NCI-H1105 (cell line): ENCODE measurements at regions not wholly inside any gene's neighbourhood (a gene's known extent, or its start where the extent isn't known, plus 50 kb on each side); places are given as distances from the start of the nearest gene placed in this dataset.
"Not testable (repeated sequence)": the region's sequence is repeated elsewhere in the genome, so short reads cannot be mapped to it uniquely, and the experiment has no call there.

Experiments used
- DNase-seq: peaks from one replicate; lab custom pipeline; 2025; lab: John Stamatoyannopoulos, UW

GRCh38 chr5:88666761-88667495, 216.1 kb downstream of the MEF2C start:
- DNase-seq = no peak

GRCh38 chr5:88665750-88666215, 217.2 kb downstream of the MEF2C start:
- DNase-seq = no peak

GRCh38 chr5:88664645-88665044, 218.3 kb downstream of the MEF2C start:
- DNase-seq = peak; percentile 12

- DNase-seq = no peak
These were observed 219.2 kb downstream of the MEF2C start for GRCh38 chr5:88663793-88664216.

DNA sequence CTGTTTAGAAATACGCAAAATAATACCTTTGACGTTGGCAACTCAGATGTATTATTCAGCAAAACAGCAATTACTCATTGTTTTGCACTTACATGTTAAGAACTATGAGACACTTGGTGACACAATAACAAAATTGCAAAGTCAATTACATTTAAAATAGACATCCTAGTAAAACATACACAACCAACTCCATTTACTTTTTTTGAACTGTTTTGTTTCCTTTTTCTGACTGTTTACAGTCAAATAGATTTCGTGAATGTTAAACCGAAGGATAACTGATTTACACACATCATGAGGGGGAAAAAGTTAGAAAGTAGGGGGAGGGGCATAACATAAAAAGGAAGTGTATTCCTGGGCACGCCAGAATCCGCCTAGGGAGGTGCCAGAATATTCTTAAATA, 220.1 kb downstream of the MEF2C start:
- no peak for DNase-seq

- no peak for DNase-seq
These were observed 221.2 kb downstream of the MEF2C start for GRCh38 chr5:88661806-88662207.

DNA sequence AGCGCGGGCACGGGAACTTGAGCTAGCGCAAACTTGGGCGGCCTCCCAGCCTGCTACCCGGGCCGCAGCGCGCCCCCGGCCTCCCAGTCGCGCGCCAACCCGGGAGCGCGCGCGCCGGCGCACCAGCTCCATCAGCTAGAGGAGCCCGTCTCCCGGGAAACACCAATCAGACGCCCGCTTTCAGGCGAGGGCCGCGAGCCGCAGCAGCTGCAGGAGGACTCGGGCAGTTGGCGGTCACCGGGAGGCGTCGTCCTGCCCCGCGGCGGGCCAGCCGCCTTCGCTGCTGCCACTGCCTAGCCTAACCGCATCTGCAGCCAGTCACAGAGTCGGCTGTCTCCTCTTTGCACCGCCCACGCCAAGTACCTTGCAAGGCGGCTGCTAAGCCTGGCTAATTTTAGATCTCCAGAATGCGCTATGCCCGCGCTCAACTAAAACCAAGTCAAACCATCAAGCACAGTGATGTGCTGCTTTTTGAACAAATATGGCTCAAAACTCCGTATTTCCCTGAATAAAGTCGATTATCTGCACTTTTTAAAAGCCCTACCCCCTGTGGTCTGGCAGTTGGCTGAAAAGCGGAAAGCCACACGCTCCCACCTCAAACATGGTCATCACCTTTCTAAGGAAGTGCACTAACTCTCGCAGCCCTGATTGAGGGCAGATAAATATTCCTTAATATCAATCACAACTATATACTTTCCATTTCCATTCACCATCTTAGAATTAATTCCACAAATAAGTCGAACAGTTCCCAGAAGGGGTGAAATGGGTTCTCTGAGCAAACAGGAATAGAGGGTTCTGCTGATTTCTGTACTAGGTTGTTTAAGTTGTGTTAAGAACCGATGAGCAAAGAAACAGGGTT, 221.8 kb downstream of the MEF2C start:
- peak; percentile 78 for DNase-seq

GRCh38 chr5:88660264-88660946, 222.6 kb downstream of the MEF2C start:
- DNase-seq = peak; percentile 45

DNA sequence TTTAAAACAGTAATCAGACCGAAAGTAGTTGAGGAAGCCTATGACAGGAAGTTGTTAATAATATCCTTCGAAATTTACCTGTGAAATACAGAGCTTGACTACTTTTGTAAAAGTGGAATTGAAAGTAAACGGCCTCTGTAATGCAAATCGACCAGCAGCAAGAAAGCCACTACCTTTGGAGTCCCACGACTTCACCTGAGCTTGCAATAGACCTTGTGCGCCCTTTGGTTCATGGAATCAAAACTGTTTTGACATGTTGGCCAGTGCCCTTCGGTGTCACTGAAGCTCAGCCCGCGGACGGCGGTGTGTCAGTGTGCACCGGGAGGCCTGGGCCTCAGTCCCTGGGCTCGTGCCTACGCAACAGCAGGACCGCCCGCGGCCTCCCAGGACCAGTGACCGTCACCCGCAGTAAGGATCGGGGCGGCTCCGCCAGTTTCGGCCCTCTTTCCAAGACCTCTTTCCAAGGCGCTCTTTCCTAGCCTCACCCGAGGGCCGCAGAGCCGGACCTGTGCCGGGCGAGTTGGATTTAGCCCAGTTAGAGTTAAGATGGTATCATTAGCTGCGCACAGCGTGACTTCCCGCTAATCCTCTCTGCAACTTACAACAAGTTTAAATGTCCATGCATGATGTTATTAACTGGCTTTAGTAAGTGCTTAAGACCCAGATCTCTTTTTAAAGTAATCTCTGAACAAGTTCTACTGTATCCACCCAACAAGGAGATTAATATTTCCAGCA, 223.3 kb downstream of the MEF2C start:
- DNase-seq = no peak

DNA sequence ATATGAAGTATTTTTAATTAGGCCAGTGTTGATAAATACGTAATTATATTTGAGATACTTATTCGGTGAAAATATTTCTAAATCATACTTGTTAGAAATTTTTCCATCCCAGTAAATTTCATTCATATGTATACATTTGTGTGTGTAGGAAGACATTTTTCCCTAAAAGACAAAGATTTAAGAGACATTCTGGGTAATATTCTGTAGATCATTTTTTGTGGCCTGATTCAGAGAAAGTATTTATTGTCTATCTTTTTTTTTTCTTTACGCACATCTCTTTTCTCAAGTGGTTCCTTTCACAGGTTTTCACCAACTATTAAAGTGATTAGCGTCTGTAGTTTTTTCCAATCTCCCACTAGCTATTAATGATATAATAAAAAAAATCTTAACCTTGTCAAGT, 224.1 kb downstream of the MEF2C start:
- DNase-seq = no peak

- DNase-seq = no peak
These were observed 224.8 kb downstream of the MEF2C start for GRCh38 chr5:88657906-88658775.

GRCh38 chr5:88657136-88657535, 225.8 kb downstream of the MEF2C start:
- no peak for DNase-seq

DNA sequence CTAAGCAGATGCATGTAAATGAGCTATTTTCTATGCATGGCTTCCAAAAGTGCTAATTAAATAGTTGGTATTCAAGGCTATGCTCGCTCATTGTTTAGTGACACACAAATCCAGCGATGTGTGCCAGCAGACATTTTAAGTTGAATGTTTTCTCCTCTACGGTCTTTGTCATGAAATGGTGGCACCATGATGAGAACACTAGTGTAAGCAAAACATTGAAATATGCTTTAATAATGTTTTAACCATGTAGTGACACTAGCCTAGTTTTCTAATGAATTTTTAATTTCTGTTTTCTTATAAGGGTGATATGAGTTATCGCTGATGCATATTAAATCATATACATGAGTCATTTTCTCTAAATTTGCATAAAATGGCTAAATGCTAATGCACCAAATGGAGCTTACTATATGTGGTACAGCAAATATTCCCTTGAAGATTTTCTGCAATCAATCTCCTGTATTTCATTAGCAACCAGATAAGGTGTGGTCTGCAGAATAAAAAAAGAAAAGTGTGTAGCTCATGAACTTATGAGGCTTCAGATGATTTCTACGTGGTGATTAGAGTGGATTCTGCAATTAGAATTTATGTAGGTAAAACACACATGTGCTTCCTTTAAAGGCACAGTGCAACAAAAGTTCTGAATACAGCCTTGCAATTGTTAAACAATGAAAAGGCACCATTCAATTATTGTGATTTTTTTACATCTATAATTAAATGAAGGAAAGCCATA, 226.6 kb downstream of the MEF2C start:
- no peak for DNase-seq

GRCh38 chr5:88653471-88653870, 229.5 kb downstream of the MEF2C start:
- DNase-seq = no peak

DNA sequence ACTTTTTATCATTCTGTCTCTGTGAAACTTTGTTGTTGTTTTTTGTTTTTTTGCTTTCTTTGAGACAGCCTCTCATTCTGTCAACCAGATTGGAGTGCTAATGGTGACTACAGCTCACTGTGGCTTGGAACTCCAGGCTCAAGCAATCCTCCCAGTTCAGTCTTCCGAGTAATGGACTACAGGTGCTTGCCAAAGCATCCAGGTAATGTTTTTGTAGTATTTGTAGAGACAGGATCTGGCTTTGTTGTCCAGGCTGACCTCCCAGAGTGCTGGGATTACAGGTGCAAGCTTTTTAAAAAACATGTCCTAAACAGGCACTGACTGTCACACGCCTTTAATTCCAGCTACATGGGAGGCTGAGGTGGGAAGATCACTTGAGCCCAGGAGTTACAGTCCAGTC, 235.1 kb downstream of the MEF2C start:
- no peak for DNase-seq

- no peak for DNase-seq
These were observed 236.1 kb downstream of the MEF2C start for GRCh38 chr5:88646866-88647265.

GRCh38 chr5:88644676-88645075, 238.3 kb downstream of the MEF2C start:
- DNase-seq = no peak

DNA sequence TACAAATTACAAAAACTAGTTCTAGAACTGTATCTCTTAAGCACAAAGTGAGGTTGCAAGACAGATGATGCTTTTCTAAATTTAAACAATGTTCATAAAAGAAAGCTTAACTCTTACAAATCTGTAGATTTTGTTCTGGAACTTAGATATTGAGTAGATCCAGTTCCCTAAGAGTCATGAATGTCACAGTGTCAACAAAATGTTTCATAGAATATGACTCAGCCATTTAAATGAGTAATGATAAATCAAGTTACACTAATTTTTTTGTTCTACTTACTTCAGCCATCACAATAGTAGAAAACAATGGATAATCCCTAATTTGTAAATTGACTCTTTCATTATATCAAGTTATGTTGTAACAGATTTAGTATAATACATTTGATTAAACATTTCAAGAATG, 239.7 kb downstream of the MEF2C start:
- no peak for DNase-seq

DNA sequence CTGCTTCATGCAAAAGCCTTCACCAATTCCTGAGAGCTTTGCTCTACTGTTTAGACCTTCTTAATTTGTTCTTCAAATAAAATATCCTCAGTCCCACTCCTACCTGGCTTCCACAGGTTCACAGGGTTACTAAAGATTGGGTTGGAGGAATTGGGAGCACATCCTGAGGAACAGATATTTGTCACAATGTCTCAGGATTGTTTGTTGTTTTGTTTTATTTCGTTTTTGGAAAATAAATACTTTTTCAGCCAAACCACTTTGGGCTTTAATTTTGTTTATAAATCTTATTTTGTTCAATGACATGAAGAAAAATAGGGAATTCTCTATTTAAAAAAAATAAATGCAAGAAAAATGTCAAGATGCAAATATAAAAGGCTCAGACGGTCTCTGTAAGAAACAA, 249.0 kb downstream of the MEF2C start:
- no peak for DNase-seq

DNA sequence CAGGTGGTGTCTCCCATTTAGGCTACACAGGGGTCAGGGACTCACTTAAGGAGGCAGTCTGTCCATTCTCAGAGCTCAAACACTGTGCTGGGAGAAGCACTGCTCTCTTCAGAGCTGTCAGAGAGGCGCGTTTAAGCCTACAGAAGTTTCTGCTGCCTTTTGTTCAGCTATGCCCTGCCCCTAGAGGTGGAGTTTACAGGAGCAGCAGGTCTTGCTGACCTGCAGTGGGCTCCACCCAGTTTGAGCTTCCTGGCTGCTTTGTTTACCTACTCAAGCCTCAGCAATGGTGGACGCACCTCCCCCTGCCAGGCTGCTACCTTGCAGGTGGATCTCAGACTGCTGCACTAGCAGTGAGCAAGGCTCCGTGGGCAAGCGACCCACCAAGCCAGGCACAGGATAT, 260.1 kb downstream of the MEF2C start:
- not testable (repeated sequence) for DNase-seq
